MV-4-11 (cell line): ENCODE measurements at regions not wholly inside any gene's neighbourhood (a gene's known extent, or its start where the extent isn't known, plus 50 kb on each side); places are given as distances from the start of the nearest gene placed in this dataset.
A peak's percentile ranks its signal among the peaks of the same experiment; 100 is the strongest.

Experiments
- DNase-seq: peaks from one replicate; lab custom pipeline; 2025; lab: John Stamatoyannopoulos, UW

DNA sequence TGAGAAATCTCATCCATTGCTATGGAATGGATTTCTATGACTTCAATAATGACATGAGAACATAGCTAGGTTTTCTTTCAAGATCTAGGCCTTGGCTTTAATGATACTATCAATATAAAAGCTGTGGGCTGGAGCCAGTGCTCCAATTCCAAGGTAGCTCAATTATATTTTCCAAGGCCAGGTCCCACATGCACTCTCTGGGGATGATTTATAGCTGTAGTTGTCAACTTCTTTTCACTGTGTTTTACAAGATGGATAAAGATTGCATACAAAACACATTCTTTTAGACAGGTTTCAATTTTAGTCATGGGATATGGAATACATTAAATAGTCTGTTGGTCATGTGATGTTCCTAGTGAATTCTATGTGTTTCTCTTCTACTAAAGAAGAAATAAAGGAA, 156.7 kb downstream of the DCAF12L1 start:
- DNase-seq = no peak

DNA sequence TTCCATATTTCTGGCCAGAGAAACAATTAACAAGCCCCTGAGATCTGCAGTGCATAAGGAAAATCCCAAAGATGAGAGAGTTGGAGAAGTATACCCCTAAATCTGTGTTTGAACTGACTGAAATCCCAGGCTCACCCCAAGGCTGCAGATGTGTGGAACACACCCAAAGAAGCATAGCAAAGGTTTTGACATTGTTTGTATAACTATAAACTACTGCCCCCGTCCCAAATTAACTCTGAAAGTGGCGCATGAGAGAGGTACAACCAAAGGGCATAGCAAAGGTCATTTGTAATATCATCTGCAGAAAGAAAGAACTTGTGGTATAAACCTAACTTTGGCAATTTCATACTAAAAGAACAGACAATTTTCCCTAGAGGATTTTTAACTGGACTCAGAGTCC, 157.9 kb downstream of the DCAF12L1 start:
- DNase-seq = no peak

GRCh38 chrX:126393284-126393683, 159.3 kb downstream of the DCAF12L1 start:
- DNase-seq = no peak

DNA sequence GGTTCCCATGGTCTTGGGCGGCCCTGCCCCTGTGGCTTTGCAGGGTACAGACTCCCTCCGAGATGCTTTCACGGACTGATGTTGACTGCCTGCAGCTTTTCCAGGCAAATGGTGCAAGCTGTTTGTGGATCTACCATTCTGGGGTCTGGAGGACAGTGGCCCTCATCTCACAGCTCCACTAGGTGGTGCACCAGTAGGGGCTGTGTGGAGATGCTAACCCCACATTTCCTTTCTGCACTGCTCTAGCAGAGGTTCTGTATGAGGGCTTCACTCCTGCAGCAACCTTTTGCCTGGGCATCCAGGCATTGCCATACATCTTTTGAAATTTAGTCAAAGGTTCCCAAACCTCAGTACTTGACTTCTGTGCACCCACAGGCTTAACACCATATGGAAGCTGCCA, 176.1 kb downstream of the DCAF12L1 start:
- DNase-seq = no peak

DNA sequence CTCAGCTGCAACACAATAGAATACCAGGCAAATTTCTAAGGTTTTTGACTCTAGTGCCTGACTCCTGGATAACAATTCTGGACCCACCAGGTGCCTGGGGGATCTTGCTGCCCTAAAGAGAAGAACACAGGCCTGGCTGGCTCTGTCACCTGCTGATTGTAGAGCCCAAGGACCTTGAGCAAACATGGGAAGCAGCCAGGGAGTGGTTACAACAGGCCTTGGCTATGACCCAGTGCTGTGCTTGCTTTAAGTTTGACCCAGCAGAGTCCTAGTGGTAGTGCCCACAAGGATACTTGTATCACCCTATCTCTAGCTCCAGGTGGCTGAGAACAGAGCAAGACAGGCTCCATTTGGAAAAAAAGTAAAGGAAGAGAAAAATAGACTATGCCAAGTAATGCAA, 176.8 kb upstream of the DCAF12L2 start:
- no peak for DNase-seq

DNA sequence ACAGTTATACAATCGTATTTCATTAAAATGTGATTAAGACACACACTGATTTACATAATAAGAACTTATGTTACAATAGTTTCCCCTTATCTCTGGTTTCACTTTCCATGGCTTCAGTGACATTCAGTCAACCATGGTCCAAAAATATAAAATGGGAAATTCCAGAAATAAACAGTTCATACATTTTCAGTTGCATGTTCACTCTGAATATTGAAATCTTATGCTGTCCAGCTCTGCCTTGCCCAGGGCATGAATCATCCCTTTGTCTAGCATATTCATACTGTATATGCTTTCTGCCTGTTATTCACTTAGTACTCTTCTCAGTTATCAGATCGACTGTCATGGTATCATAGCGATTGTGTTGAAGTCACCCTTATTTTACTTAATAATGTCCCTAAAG, 173.8 kb upstream of the DCAF12L2 start:
- DNase-seq = peak; percentile 79

- no peak for DNase-seq
Measured at GRCh38 chrX:126338916-126339315, 172.8 kb upstream of the DCAF12L2 start.

DNA sequence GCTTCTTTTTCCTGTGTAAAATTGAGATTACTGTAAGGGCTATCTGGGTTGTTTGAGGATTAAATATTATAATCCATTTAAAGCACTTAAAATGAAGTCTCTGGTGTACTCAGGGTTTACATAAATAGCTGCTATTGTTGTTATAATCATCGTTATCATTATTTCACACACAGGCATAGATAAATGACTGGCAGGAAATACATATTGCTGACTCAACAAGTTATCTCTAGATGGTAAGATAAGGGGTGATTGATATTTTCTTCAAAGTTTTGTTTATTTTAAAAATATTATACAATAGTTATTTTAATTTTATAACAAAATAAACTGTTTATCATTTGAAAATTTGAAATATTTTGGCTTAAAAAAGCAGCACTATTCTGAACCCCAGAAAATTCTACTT, 134.3 kb upstream of the DCAF12L2 start:
- no peak for DNase-seq

- no peak for DNase-seq
Measured at GRCh38 chrX:126272795-126273497, 106.9 kb upstream of the DCAF12L2 start.

GRCh38 chrX:126265116-126265515, 99.0 kb upstream of the DCAF12L2 start:
- no peak for DNase-seq

- no peak for DNase-seq
Measured at GRCh38 chrX:126238220-126238619, 72.1 kb upstream of the DCAF12L2 start.

GRCh38 chrX:126237524-126237923, 71.4 kb upstream of the DCAF12L2 start:
- DNase-seq = no peak
